Colonic mucosa (tissue), 4 donors: ENCODE measurements at regions not wholly inside any gene's neighbourhood (a gene's known extent, or its start where the extent isn't known, plus 50 kb on each side); places are given as distances from the start of the nearest gene placed in this dataset.

Source experiments
- DNase-seq: peaks from one replicate; pipeline ENCODE4 v3.0.0-alpha.2; 2020
- H3K27ac ChIP-seq: fragments of 200-600 bp; one replicate; pipeline ENCODE4 v1.8.0; 2021
- H3K27me3 ChIP-seq: fragments of 200-600 bp; one replicate; pipeline ENCODE4 v1.8.0; 2021
- H3K36me3 ChIP-seq: fragments of 200-600 bp; one replicate; pipeline ENCODE4 v1.8.0; 2021
- H3K4me1 ChIP-seq: fragments of 200-600 bp; one replicate; pipeline ENCODE4 v1.8.0; 2021; ENCODE audit warnings: mild to moderate bottlenecking
- H3K4me3 ChIP-seq: fragments of 200-600 bp; one replicate; pipeline ENCODE4 v1.8.0; 2021
- H3K9ac ChIP-seq, 2 donors: one replicate each; pipeline ENCODE4 v1.7.0; 2013; ENCODE audit warnings: control low read depth in 2 of 2, low read depth in 2 of 2, low read length in 2 of 2
- H3K9me3 ChIP-seq: fragments of 200-600 bp; one replicate; pipeline ENCODE4 v1.8.0; 2021
- CTCF ChIP-seq: fragments of 200-600 bp; IDR thresholded peaks from one replicate; pipeline ENCODE4 v1.8.0; 2022; ENCODE audit warnings: antibody characterized with exemption, mild to moderate bottlenecking
- intact Hi-C: fragments of 100-400 bp; cut with DNase I; formaldehyde crosslinking; loops from one replicate; pipeline ENCODE4 v1.14.1; 2022
- donor health status: healthy.
- donor health status: DM: no; HTN: no; CAD: no.
- donor health status: DM: no; HTN: no; CAD: no.

GRCh38 chr12:97267166-97267565, 195.4 kb upstream of the RMST start:
- Histone ChIP-seq H3K27me3 (no peaks in the 10 kb centered on the region), H3K4me1 (no peaks in the 10 kb centered on the region), H3K27ac (no peak overlapping the region), H3K4me3 (no peak overlapping the region), H3K36me3 (no peaks in the 10 kb centered on the region), H3K9ac (no peak overlapping the region), H3K9me3 (no peaks in the 10 kb centered on the region)
- intact Hi-C loops, result no loop called here
- no peak for TF ChIP-seq CTCF
- no peak for DNase-seq

GRCh38 chr12:97267594-97268202, 194.9 kb upstream of the RMST start:
- no peak for DNase-seq
- no peak overlapping the region for H3K9ac ChIP-seq
- no peaks in the 10 kb centered on the region for H3K36me3 ChIP-seq
- no peaks in the 10 kb centered on the region for H3K27me3 ChIP-seq
- no peak overlapping the region for H3K4me3 ChIP-seq
- H3K4me1 ChIP-seq, result no peaks in the 10 kb centered on the region
- H3K27ac ChIP-seq, result no peak overlapping the region
- intact Hi-C loops, result no loop called here
- TF ChIP-seq CTCF, result no peak
- no peaks in the 10 kb centered on the region for H3K9me3 ChIP-seq

GRCh38 chr12:97272471-97272870, 190.1 kb upstream of the RMST start:
- Histone ChIP-seq H3K4me3 (no peak overlapping the region), H3K36me3 (no peaks in the 10 kb centered on the region), H3K27me3 (no peaks in the 10 kb centered on the region), H3K4me1 (no peaks in the 10 kb centered on the region), H3K27ac (no peak overlapping the region), H3K9ac (no peak overlapping the region), H3K9me3 (no peaks in the 10 kb centered on the region)
- intact Hi-C loops, result no loop called here
- no peak for DNase-seq
- TF ChIP-seq CTCF, result no peak

- H3K4me1 ChIP-seq, result no peaks in the 10 kb centered on the region
- no peaks in the 10 kb centered on the region for H3K36me3 ChIP-seq
- intact Hi-C loops, result no loop called here
- no peak for DNase-seq
- H3K4me3 ChIP-seq, result no peak overlapping the region
- no peak for TF ChIP-seq CTCF
- no peaks in the 10 kb centered on the region for H3K27me3 ChIP-seq
- no peak overlapping the region for H3K27ac ChIP-seq
- no peaks in the 10 kb centered on the region for H3K9me3 ChIP-seq
- H3K9ac ChIP-seq, result no peak overlapping the region
These were observed 188.2 kb upstream of the RMST start for GRCh38 chr12:97274386-97274785.

GRCh38 chr12:97275256-97275655, 187.3 kb upstream of the RMST start:
- TF ChIP-seq CTCF, result no peak
- H3K36me3 ChIP-seq, result no peaks in the 10 kb centered on the region
- H3K27ac ChIP-seq, result no peak overlapping the region
- no peak for DNase-seq
- no peak overlapping the region for H3K9ac ChIP-seq
- no peaks in the 10 kb centered on the region for H3K9me3 ChIP-seq
- H3K27me3 ChIP-seq, result no peaks in the 10 kb centered on the region
- no peaks in the 10 kb centered on the region for H3K4me1 ChIP-seq
- H3K4me3 ChIP-seq, result no peak overlapping the region
- intact Hi-C loops, result no loop called here
